ENCODE measurements at regions not wholly inside any gene's neighbourhood (a gene's known extent, or its start where the extent isn't known, plus 50 kb on each side); places are given as distances from the start of the nearest gene placed in this dataset.
"Not testable (repeated sequence)": the region's sequence is repeated elsewhere in the genome, so short reads cannot be mapped to it uniquely, and the experiment has no call there.

- no peak for DNase-seq
Measured at GRCh38 chr6:4486568-4487315, 289.5 kb upstream of the CDYL start.

GRCh38 chr6:4485735-4486134 lies 290.5 kb upstream of the CDYL start:
- DNase-seq = no peak

GRCh38 chr6:4482461-4482860 lies 293.7 kb upstream of the CDYL start:
- DNase-seq = no peak

GRCh38 chr6:4480788-4481735 lies 295.1 kb upstream of the CDYL start:
- DNase-seq = no peak

GRCh38 chr6:4478098-4478497 lies 298.1 kb upstream of the CDYL start:
- DNase-seq = no peak

- DNase-seq = no peak
Measured at GRCh38 chr6:4474810-4475209, 301.4 kb upstream of the CDYL start.

- DNase-seq = no peak
Measured at GRCh38 chr6:4472969-4473642, 303.1 kb upstream of the CDYL start.

GRCh38 chr6:4472222-4472621 lies 304.0 kb upstream of the CDYL start:
- DNase-seq = no peak

GRCh38 chr6:4471515-4471914 lies 304.7 kb upstream of the CDYL start:
- DNase-seq = not testable (repeated sequence)

GRCh38 chr6:4470698-4471210 lies 305.4 kb upstream of the CDYL start:
- no peak for DNase-seq

- DNase-seq = no peak
Measured at GRCh38 chr6:4466769-4467480, 309.3 kb upstream of the CDYL start.

- no peak for DNase-seq
Measured at GRCh38 chr6:4466261-4466660, 309.9 kb upstream of the CDYL start.

GRCh38 chr6:4464638-4465037 lies 311.6 kb upstream of the CDYL start:
- DNase-seq = no peak

GRCh38 chr6:4463236-4463635 lies 313.0 kb upstream of the CDYL start:
- no peak for DNase-seq

GRCh38 chr6:4460586-4461475 lies 315.4 kb upstream of the CDYL start:
- no peak for DNase-seq

- DNase-seq = no peak
Measured at GRCh38 chr6:4459996-4460395, 316.2 kb upstream of the CDYL start.

GRCh38 chr6:4459032-4459431 lies 317.2 kb upstream of the CDYL start:
- no peak for DNase-seq

- DNase-seq = no peak
Measured at GRCh38 chr6:4451718-4452117, 316.3 kb upstream of the ECI2 start.

- no peak for DNase-seq
Measured at GRCh38 chr6:4451081-4451480, 315.7 kb upstream of the ECI2 start.

- DNase-seq = no peak
Measured at GRCh38 chr6:4450237-4450636, 314.9 kb upstream of the ECI2 start.

- DNase-seq = no peak
Measured at GRCh38 chr6:4449409-4449808, 314.0 kb upstream of the ECI2 start.

GRCh38 chr6:4448841-4449240 lies 313.5 kb upstream of the ECI2 start:
- no peak for DNase-seq

Measured in activated naive CD4-positive, alpha-beta T cell treated with anti-CD3 and anti-CD28 coated beads, Interleukin-2, amount 50 U/mL, for 16 hours (primary cell).